ENCODE measurements at regions not wholly inside any gene's neighbourhood (a gene's known extent, or its start where the extent isn't known, plus 50 kb on each side); places are given as distances from the start of the nearest gene placed in this dataset.
A peak's percentile ranks its signal among the peaks of the same experiment; 100 is the strongest.

GRCh38 chr3:159937561-159938166 is 51.0 kb upstream of the IL12A start:
- Histone ChIP-seq H3K27ac (peak overlapping the region in 3 of 4 donors; percentile 30 to 74 (median 68)), H3K27me3 (no peaks in the 10 kb centered on the region), H3K36me3 (no peaks in the 10 kb centered on the region), H3K9me3 (peaks cover 0 to 9% (median 5%) of the 10 kb centered on the region in 4 donors), H3K4me1 (peaks cover 0 to 18% (median 5%) of the 10 kb centered on the region in 4 donors), H3K4me3 (no peak overlapping the region)
- intact Hi-C loops (cut with DNase I), result loop anchor here (5.0 kb wide), 1 partner anchor 40 kb away; no protein-coding TSS in a partner anchor
- 84 to 86% methylated on average over 4 of the region's 4 CpGs for WGBS, 2 donors
- TF ChIP-seq EP300 (IDR thresholded peaks at IDR 0.05) (no peak), POLR2AphosphoS5 (IDR thresholded peaks at IDR 0.05) (no peak)
- no peak for DNase-seq

GRCh38 chr3:159938714-159939113 is 49.9 kb upstream of the IL12A start:
- peaks cover 0 to 18% (median 5%) of the 10 kb centered on the region in 4 donors for H3K4me1 ChIP-seq
- no peak overlapping the region for H3K27ac ChIP-seq
- H3K36me3 ChIP-seq, result no peaks in the 10 kb centered on the region
- DNase-seq, result no peak
- no peak overlapping the region for H3K4me3 ChIP-seq
- H3K9me3 ChIP-seq, result peaks cover 0 to 7% (median 4%) of the 10 kb centered on the region in 4 donors
- 81 to 91% methylated on average over 2 of the region's 2 CpGs for WGBS, 2 donors
- TF ChIP-seq POLR2A (IDR thresholded peaks at IDR 0.05), result peak in 1 of 2 donors; percentile 8
- no peak for TF ChIP-seq EP300 (IDR thresholded peaks at IDR 0.05)
- intact Hi-C loops (cut with DNase I), result loop anchor here (5.0 kb wide), 1 partner anchor 39 kb away; no protein-coding TSS in a partner anchor
- H3K27me3 ChIP-seq, result no peaks in the 10 kb centered on the region

Small RNA genes in the stretch of these regions (small RNA-seq; reads per million reads assigned to genes)
- gene MIR3919 (0 reads per million in 3 donors), gene RNU2-31P (0 reads per million in 3 donors)
